Stimulated activated CD8-positive, alpha-beta memory T cell treated with anti-CD3 and anti-CD28 coated beads, Interleukin-15, amount 100 ng/mL, for 48 hours (primary cell): ENCODE measurements at regions not wholly inside any gene's neighbourhood (a gene's known extent, or its start where the extent isn't known, plus 50 kb on each side); places are given as distances from the start of the nearest gene placed in this dataset.

Source experiments
- DNase-seq, 2 donors: peaks; one replicate each; pipeline ENCODE4 v3.0.0-alpha.2; 2020; ENCODE audit warnings: low read depth in 2 of 2

DNA sequence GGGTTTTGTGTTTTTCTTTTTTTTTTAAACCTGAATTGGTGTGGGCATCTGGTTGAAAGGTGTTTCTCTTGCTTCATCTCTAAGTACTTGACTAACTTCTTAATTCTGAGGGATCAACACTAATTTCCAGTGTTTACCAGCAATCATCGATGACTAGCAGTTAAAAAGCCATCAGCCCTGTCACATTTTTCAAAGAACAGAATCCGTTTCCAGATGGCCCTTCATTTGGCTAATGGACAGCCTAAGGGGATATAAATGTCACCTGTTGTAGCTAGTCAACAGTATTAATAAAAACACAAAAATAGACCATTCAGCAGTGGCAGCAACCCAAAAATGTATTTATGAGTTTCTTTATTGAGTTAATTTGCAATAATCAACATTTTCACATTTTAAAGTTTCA is 1076.5 kb downstream of the MAT2B start:
- no peak for DNase-seq

DNA sequence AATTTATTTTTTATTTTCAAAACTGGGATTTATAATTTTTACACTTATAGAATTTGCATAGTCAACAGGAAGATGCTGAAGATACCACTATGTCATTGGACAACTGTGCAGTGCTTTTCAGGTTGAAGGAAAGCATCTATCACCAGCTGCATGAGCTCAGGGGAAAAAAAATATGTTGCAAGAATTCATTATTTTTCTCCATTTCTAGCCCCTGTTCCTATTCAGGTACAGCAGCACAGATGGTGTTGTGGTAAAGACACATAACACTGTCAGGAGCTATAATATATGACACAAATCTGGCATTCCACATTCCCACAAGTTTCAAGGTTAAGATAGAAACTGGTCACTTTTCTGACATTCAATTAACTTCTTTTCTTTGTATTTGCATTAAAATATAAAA is 1088.6 kb downstream of the MAT2B start:
- no peak for DNase-seq

- DNase-seq = no peak
Measured at GRCh38 chr5:164597293-164597900, 1092.0 kb downstream of the MAT2B start.

- no peak for DNase-seq
Measured at GRCh38 chr5:164600274-164600673, 1094.9 kb downstream of the MAT2B start.

DNA sequence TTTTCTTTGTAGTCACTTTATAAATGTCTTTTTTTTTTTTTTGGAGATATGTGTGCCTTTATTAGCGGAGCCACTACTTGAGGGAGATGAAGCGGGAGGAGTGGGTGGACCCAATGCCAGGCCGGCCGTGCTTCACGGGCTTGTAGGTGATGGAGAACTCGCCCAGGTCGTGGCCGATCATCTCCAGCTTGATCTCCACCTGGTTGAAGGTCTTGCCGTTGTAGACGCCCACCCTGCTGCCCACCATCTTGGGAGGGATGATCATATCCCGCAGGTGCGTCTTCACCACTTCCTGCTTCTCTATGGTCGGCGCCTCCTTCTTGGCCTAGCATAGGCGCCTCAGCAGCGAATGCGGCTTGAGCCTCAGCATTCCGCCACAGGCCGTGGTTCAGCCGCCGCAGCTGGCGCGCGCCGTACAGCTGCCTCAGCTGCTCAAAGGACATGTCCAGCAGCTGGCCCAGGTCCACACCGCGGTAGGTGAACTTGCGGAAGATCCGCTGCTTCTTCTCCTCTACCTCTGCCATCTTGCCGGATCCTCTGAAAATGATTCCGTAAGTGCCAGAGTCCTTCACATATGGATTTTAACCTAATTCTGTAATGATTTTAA is 1095.6 kb downstream of the MAT2B start:
- DNase-seq = no peak

DNA sequence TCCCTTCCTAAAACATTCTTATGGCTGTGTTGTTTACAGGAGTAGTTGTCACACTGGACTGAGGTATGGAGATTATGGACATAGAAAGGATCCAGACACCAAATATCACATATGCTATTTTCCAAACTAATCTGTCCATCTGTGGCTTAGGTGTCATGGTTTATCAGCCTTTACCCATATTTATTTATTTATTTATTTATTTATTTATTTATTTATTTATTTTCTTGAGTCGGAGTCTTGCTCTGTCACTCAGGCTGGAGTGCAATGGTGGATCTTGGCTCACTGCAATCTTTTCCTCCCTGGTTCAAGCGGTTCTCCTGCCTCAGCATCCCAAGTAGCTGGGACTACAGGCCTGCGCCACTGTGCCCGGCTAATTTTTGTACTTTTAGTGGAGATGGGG is 1103.1 kb downstream of the MAT2B start:
- no peak for DNase-seq

- DNase-seq = no peak
Measured at GRCh38 chr5:164610374-164610773, 1105.0 kb downstream of the MAT2B start.

- no peak for DNase-seq
Measured at GRCh38 chr5:164614707-164615106, 1109.3 kb downstream of the MAT2B start.

GRCh38 chr5:164617290-164617689 is 1111.9 kb downstream of the MAT2B start:
- DNase-seq = no peak

GRCh38 chr5:164627021-164627420 is 1121.6 kb downstream of the MAT2B start:
- no peak for DNase-seq

DNA sequence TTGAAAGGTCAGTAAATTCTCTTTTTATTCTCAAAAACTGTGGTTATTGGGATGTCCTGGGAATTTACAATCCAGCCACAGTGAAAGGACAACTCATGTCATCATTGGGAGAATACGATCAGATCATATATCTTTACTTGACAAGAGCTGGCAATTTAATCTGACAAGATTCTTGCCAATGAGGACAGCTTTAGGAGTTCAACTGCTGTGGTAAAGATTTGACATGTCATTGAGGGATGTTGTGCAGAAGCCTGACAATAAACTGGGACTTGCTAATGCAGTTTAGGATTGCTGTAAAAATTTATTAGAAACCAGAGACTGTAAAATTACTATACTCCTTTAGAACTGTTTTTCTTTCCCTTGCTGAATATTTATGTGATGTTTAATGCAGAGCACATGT is 1131.0 kb downstream of the MAT2B start:
- no peak for DNase-seq

- no peak for DNase-seq
Measured at GRCh38 chr5:164637931-164638521, 1132.6 kb downstream of the MAT2B start.

GRCh38 chr5:164649266-164649665 is 1143.8 kb downstream of the MAT2B start:
- DNase-seq = no peak

GRCh38 chr5:164650427-164650826 is 1145.0 kb downstream of the MAT2B start:
- no peak for DNase-seq

- no peak for DNase-seq
Measured at GRCh38 chr5:164651546-164652275, 1146.3 kb downstream of the MAT2B start.

DNA sequence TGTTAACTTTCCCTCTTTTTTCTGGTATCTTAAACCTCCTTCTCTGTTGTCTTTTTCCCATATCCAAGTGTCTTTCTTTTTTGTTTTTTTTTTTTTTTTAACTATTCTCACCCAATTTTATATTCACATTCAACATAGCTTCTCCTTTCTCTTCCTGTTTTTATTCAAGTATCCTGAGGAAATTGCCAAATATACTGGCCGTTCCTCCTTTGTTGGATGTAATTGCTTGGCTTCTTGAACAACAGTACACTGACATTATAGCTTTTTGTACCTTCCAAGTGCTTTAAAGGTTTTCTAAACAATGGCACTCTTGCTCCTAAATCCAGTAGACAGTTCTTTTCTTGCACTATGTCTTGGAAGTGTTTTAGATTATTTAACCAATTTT is 1146.8 kb downstream of the MAT2B start:
- no peak for DNase-seq

- DNase-seq = no peak
Measured at GRCh38 chr5:164663198-164663989, 1158.0 kb downstream of the MAT2B start.

- no peak for DNase-seq
Measured at GRCh38 chr5:164671640-164672039, 1166.2 kb downstream of the MAT2B start.

- no peak for DNase-seq
Measured at GRCh38 chr5:164672205-164672604, 1166.8 kb downstream of the MAT2B start.

- DNase-seq = no peak
Measured at GRCh38 chr5:164672931-164673694, 1167.7 kb downstream of the MAT2B start.

DNA sequence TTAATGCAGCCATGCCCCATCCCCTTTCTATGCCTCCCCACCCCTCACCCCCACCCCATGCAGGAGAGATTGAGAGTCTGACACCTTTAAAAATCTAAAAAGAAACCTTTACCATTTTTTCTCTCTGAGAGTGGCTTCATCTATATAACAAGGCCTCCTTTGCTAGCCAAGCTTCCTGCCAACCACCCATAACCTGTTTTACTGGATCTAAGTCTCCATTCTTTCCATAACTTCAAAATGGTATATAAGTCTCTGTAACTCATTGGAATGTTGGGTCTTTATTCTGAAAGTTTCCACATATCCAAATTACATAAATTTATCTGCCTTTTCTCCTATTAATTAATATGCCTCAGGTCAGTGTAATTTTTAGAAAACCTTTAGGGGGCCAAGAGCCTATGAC is 1174.0 kb downstream of the MAT2B start:
- DNase-seq = no peak
